GM23338 (cell line): ENCODE measurements at regions not wholly inside any gene's neighbourhood (a gene's known extent, or its start where the extent isn't known, plus 50 kb on each side); places are given as distances from the start of the nearest gene placed in this dataset.

Experiments
- CTCF ChIP-seq, 2 experiments: fragments of 200-600 bp in 1 of 2; sonication (generic) in 1 of 2; conservative IDR thresholded peaks; 2 replicates each; pipeline versions ENCODE4 v1.5.1 to v1.6.1; 2016 to 2017; ENCODE audit warnings: antibody characterized with exemption in 2 of 2, low read depth in 2 of 2, mild to moderate bottlenecking in 2 of 2, moderate library complexity in 1 of 2
- EZH2phosphoT487 ChIP-seq: fragments of 200-600 bp; sonication (generic); IDR thresholded peaks from one replicate; pipeline ENCODE4 v1.8.1; 2018; ENCODE audit warnings: antibody characterized with exemption; ENCODE audit not compliant: unreplicated experiment
- POLR2AphosphoS5 ChIP-seq: IDR thresholded peaks from 2 replicates; pipeline ENCODE4 v1.6.1; 2016; ENCODE audit warnings: antibody characterized with exemption, low read depth
- ZNF331 ChIP-seq: fragments of 250-450 bp; sonication (Bioruptor Pico); IDR thresholded peaks from 2 replicates; pipeline ENCODE4 v1.5.0; 2020; ENCODE audit warnings: low read depth, mild to moderate bottlenecking, moderate library complexity

GRCh38 chr9:115862021-115862420 lies 291.6 kb upstream of the PAPPA start:
- TF ChIP-seq POLR2AphosphoS5 (no peak), CTCF (conservative IDR thresholded peaks at IDR 0.05; ENCODE audit: low read depth in 2 of 2) (no peak), ZNF331 (no peak), EZH2phosphoT487 (no peak)
